Stimulated activated CD8-positive, alpha-beta memory T cell treated with anti-CD3 and anti-CD28 coated beads, Interleukin-15, amount 100 ng/mL, for 4 hours (primary cell): ENCODE measurements at regions not wholly inside any gene's neighbourhood (a gene's known extent, or its start where the extent isn't known, plus 50 kb on each side); places are given as distances from the start of the nearest gene placed in this dataset.

ENCODE experiments used
- DNase-seq, 2 donors: peaks; one replicate each; pipeline ENCODE4 v3.0.0-alpha.2; 2020; ENCODE audit warnings: low read depth in 2 of 2

DNA sequence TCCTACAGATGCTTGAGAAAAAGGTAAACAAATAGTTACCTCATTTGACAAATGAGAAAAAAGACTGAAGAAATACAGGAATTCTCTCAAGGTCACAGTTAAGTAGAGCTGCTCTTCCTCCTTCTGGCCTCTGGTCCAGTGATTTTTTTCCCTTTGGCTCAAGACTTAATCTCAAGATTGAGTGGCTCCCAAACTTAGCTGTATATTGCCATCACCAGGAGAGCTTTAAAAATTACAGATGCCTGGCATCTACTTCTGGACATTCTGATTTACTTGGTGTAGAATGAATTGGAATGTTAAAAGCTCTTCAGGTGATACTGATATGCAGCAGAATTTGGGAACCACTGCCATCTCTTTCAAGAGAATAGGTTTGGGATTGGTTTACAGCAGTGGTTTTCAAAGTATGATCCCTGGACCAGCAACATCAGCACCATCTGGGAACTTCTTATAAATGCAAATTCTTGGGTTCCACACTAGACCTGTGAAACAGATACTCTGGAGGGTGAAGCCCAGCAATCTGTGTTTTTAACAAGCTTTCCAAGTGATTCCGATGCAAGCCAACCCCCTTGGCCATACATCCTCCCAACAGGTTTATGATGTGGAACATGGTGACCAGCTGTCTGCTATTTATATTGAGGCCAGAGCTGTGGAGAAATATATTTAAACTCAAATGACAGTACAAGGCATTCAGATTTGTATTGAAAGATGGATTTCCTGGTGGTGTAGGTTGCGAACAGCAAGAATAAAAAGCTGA lies 333.0 kb upstream of the RARB start:
- DNase-seq, result no peak

- DNase-seq, result no peak
Observed at GRCh38 chr3:25096536-25096935, 331.5 kb upstream of the RARB start.

GRCh38 chr3:25097023-25097422 lies 331.0 kb upstream of the RARB start:
- DNase-seq, result no peak

DNA sequence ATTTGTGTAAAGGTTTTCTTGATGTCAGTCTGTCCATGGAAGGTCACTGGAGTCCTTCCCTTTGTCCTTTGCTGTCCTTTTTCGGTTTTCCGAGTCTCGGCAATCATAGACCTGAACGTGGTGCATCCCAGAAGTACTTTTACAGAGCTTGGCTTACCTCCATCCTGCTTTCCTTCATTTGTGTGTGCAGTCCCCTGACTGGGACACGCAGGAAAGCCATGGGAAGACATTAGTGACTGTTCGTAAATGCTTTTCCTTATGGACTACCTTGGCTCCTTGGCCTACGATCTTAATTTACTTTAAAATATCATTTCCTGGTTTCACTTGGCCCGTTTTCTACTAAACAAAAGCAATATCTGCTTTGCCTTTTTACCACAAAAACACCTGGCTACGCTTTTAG lies 328.4 kb upstream of the RARB start:
- no peak for DNase-seq

DNA sequence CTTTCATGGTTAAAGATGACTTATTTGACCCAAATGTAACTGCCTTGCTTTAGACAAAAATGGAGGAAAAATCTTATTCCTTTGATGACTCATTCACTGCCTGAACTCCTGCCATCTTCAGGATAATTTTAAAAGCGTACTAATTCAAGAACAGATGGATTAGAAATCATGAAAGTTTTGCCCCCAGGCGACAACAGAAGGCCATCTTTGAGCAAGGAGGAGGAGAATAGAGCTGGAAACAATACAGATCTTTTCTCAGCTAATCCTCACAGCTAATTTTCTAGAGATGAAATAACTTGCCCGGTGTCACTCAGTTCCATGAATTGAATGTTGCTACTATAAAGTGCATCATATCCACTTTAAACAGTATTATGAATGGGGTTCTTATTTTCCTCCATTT lies 324.7 kb upstream of the RARB start:
- DNase-seq, result no peak

DNA sequence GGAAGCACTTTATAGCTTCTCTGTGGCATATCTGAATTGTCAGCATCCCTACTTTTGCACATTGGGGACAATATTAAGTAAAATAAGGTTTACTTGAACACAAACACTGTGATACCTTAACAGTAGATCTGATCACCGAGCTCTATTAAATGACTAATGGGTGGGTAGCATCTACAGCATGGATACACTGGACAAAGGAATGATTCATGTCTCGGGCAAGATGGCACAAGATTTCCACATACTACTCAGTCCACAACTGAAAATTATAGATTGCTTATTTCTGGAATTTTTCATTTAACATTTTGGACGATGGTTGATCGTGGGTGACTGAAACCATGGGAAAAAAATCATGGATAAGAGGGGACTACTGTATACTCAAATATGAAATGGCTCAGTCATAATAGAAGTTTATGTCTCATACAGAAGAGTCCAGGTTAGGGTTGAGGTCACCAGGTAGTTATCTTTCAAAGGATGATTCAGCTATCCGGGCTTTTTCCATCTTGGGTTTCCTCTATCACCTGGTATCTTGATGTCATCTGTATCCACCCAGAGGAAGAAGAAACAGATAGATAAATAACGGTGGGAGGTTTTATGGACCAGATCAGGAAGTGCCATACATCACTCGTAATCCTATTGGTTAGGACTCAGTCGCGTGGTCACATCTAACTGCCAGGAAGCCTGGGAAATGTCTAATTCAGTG lies 320.0 kb upstream of the RARB start:
- no peak for DNase-seq

DNA sequence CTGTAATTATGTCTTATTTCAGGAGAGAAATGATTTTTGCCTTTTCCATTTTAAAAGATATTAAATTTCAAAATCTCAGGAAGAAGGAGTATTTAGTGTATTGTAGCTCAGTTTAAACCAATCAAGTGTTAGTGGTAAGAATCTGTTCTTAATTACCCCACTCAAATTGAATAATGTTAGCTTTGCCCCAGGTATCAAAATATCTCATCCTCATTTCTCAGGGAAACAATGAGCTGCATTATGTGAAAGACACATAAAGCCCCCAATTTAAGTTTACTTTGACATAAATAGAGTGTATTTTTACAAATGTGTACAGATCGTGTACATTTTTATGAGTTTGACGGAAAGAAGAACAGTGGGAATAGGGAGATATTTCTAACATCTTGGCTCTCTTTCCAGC lies 317.4 kb upstream of the RARB start:
- DNase-seq, result no peak

DNA sequence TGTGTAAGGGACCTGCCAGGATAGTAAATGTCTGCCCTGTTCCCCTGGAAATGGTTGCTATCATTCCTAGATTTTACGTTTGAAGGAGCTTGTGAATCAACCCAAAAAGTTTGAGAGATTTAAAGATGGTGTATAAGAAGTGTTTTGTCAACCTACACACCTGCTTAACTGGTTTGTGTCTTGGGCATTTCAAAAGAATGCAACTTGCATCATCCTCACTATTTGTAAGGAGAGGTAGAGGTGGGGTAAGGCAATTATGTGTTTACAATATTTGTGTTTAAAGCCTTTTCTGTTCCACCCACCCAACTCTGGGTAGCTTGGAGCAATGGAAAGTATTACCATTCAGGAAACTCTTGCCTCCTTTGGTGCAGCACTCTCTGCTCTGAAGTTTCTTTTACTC lies 314.2 kb upstream of the RARB start:
- DNase-seq, result no peak

- no peak for DNase-seq
Observed at GRCh38 chr3:25114532-25114931, 313.5 kb upstream of the RARB start.

GRCh38 chr3:25117005-25117593 lies 311.0 kb upstream of the RARB start:
- DNase-seq, result no peak

DNA sequence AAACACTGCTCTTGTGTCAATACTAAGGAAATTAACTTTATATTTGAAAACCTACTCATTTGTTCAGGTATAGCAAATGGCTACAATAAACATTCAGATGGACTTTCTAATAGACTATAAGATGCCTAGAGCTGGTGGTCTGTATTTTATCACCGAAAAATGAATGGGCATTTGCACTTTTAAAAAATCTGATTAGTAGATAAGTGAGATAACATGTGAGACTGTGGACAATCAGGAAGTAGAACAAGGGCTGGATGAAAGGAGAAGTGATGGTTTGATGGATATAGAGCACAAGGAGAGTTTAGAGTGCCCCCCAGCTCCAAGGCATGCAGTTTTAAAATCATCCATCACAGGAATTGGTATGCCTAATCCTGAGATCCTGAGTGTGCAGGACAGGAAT lies 308.4 kb upstream of the RARB start:
- no peak for DNase-seq

GRCh38 chr3:25120665-25121064 lies 307.4 kb upstream of the RARB start:
- DNase-seq, result no peak

GRCh38 chr3:25125201-25125600 lies 302.9 kb upstream of the RARB start:
- no peak for DNase-seq

GRCh38 chr3:25128735-25129134 lies 299.3 kb upstream of the RARB start:
- DNase-seq, result no peak

GRCh38 chr3:25130724-25131520 lies 297.1 kb upstream of the RARB start:
- no peak for DNase-seq

GRCh38 chr3:25133588-25133987 lies 294.5 kb upstream of the RARB start:
- DNase-seq, result no peak

GRCh38 chr3:25137606-25138005 lies 290.5 kb upstream of the RARB start:
- no peak for DNase-seq

DNA sequence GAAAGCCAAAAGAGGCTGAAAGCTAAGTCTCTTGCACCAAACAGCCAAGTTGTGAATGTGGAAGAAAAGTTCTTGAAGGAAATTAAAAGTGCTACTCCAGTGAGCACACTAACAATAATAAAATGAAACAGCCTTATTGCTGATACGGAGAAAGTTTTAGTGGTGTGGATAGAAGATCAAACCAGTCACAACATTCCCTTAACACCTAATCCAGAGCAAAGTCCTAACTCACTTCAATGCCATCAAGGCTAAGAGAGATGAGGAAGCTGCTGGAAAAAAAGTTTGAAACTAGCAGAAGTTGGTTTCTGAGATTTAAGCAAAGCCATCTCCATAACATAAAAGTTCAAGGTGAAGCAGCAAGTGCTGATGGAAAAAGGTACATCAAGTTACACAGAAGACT lies 288.8 kb upstream of the RARB start:
- no peak for DNase-seq

GRCh38 chr3:25142609-25143355 lies 285.3 kb upstream of the RARB start:
- DNase-seq, result no peak

- no peak for DNase-seq
Observed at GRCh38 chr3:25143356-25144025, 284.6 kb upstream of the RARB start.

GRCh38 chr3:25144430-25144829 lies 283.6 kb upstream of the RARB start:
- no peak for DNase-seq
